ENCODE measurements at regions not wholly inside any gene's neighbourhood (a gene's known extent, or its start where the extent isn't known, plus 50 kb on each side); places are given as distances from the start of the nearest gene placed in this dataset.

DNA sequence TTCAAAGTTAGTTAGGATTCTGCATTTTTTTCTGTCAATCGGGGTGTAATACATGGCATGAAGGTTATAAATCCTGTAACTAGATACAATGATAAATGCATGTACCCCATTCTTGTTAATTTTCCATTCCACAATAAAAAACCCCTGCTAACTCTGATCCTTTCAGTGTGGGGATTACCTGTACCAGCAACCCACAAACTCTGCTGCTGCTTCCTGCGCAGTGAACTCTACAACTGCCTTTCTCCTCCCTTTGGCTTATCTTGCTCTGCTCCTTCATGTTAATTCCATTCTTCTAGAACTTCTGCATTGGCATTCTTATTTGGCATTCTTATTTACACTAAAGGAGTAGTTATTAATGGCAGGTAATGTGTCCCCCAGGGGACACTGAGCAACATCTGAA lies 273.1 kb downstream of the KLF12 start:
- Histone ChIP-seq H3K27me3 (replicated peaks; ENCODE audit: control insufficient read depth, insufficient read depth, low read length) (no peaks in the 10 kb centered on the region), H3K36me3 (ENCODE audit: control insufficient read depth, insufficient read depth, low read length) (no peaks in the 10 kb centered on the region), H3K4me3 (replicated peaks; ENCODE audit: low read depth, low read length) (no peak overlapping the region)
- no peak for DNase-seq (ENCODE audit: extremely low read depth, insufficient read length)
- TF ChIP-seq CTCF (IDR thresholded peaks at IDR 0.05; ENCODE audit: insufficient read depth, low read length, poor library complexity, severe bottlenecking): no peak

DNA sequence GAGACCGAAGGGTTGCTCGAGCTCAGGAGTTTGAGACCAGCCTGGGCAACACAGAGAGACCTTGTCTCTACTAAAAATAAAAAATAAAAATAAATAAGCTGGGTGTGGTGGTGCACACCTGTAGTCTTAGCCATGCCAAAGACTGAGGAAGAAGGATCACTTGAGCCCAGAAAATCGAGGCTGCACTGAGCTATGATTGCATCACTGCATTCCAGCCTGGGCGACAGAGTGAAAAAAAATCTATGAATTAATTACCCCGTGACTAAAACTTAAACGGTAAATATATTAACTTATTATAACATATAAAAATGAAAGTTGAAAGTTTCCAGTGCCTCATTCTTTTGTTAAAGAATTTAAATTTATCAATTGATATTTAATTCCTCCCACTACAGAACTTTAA lies 273.7 kb downstream of the KLF12 start:
- Histone ChIP-seq H3K36me3 (ENCODE audit: control insufficient read depth, insufficient read depth, low read length) (no peaks in the 10 kb centered on the region), H3K27me3 (replicated peaks; ENCODE audit: control insufficient read depth, insufficient read depth, low read length) (no peaks in the 10 kb centered on the region), H3K4me3 (replicated peaks; ENCODE audit: low read depth, low read length) (no peak overlapping the region)
- DNase-seq (ENCODE audit: extremely low read depth, insufficient read length): no peak
- no peak for TF ChIP-seq CTCF (IDR thresholded peaks at IDR 0.05; ENCODE audit: insufficient read depth, low read length, poor library complexity, severe bottlenecking)

- DNase-seq (ENCODE audit: extremely low read depth, insufficient read length): no peak
- H3K27me3 ChIP-seq (replicated peaks; ENCODE audit: control insufficient read depth, insufficient read depth, low read length): no peaks in the 10 kb centered on the region
- H3K36me3 ChIP-seq (ENCODE audit: control insufficient read depth, insufficient read depth, low read length): no peaks in the 10 kb centered on the region
- no peak overlapping the region for H3K4me3 ChIP-seq (replicated peaks; ENCODE audit: low read depth, low read length)
- TF ChIP-seq CTCF (IDR thresholded peaks at IDR 0.05; ENCODE audit: insufficient read depth, low read length, poor library complexity, severe bottlenecking): no peak
Observed at GRCh38 chr13:73859841-73860240, 274.4 kb downstream of the KLF12 start.

GRCh38 chr13:73857106-73857505 lies 277.1 kb downstream of the KLF12 start:
- Histone ChIP-seq H3K27me3 (replicated peaks; ENCODE audit: control insufficient read depth, insufficient read depth, low read length) (no peaks in the 10 kb centered on the region), H3K36me3 (ENCODE audit: control insufficient read depth, insufficient read depth, low read length) (no peaks in the 10 kb centered on the region), H3K4me3 (replicated peaks; ENCODE audit: low read depth, low read length) (no peak overlapping the region)
- no peak for DNase-seq (ENCODE audit: extremely low read depth, insufficient read length)
- no peak for TF ChIP-seq CTCF (IDR thresholded peaks at IDR 0.05; ENCODE audit: insufficient read depth, low read length, poor library complexity, severe bottlenecking)

GRCh38 chr13:73851104-73851503 lies 283.1 kb downstream of the KLF12 start:
- no peak for TF ChIP-seq CTCF (IDR thresholded peaks at IDR 0.05; ENCODE audit: insufficient read depth, low read length, poor library complexity, severe bottlenecking)
- H3K4me3 ChIP-seq (replicated peaks; ENCODE audit: low read depth, low read length): no peak overlapping the region

More at GRCh38 chr13:73851104-73851503, 283.1 kb downstream of the KLF12 start:
- H3K27me3 ChIP-seq (replicated peaks; ENCODE audit: control insufficient read depth, insufficient read depth, low read length): no peaks in the 10 kb centered on the region
- H3K36me3 ChIP-seq (ENCODE audit: control insufficient read depth, insufficient read depth, low read length): peaks cover under 1% of the 10 kb centered on the region; the same call in 1 of the 2 replicates
- peak; percentile 3 for DNase-seq (ENCODE audit: extremely low read depth, insufficient read length)
